K562 (cell line): ENCODE measurements at regions not wholly inside any gene's neighbourhood (a gene's known extent, or its start where the extent isn't known, plus 50 kb on each side); places are given as distances from the start of the nearest gene placed in this dataset.
A peak's percentile ranks its signal among the peaks of the same experiment; 100 is the strongest.
"Not testable (repeated sequence)": the region's sequence is repeated elsewhere in the genome, so short reads cannot be mapped to it uniquely, and the experiment has no call there.

Experiments
- ATAC-seq: fragments of 200-7000 bp; cut with Tn5 transposase; 3 replicates; pipeline ENCODE4 v1.9.1; 2020; ENCODE audit warnings: moderate library complexity
- BruUV-seq: library from RNA; stranded (reverse); fragments of 400-500 nt; replicated peaks from 2 replicates; lab custom pipeline; 2021; lab: Mats Ljungman, UMichigan
- CTCF ChIA-PET: fragments of 300-600 bp; formaldehyde crosslinking; extraction: SDS; loops from one replicate; lab custom pipeline; 2021; ENCODE audit warnings: low intra/inter-chr PET ratio; lab: Yijun Ruan, JAX
- POLR2A ChIA-PET: fragments of 300-600, 350-650 bp; sonication (Branson Sonifier 250); formaldehyde crosslinking; extraction: SDS; loops from one replicate; lab custom pipeline; 2021; ENCODE audit warnings: antibody characterized with exemption, inconsistent platforms; lab: Yijun Ruan, JAX
- DNase-seq, 4 experiments: peaks; one replicate each; pipeline versions ENCODE4 v3.0.0 to v3.0.0-alpha.2; 2011 to 2018; ENCODE audit warnings: low spot score in 3 of 4, mixed read lengths in 3 of 4; ENCODE audit errors: extremely low read depth in 1 of 4
- FAIRE-seq: peaks from 2 replicates; lab custom pipeline; 2011; peaks lifted over from hg19 to GRCh38; lab: Jason Lieb, UNC
- H2AFZ ChIP-seq: 2 replicates; pipeline ENCODE4 v1.6.0; 2011; ENCODE audit warnings: low read depth, low read length, control low read depth, inconsistent platforms
- H3K27ac ChIP-seq: fragments of 200-600 bp; 3 replicates; pipeline ENCODE4 v1.8.0; 2011; ENCODE audit warnings: low read depth, mild to moderate bottlenecking, control low read depth, inconsistent platforms, low read length, moderate library complexity, mixed read lengths; ENCODE audit errors: extremely low read depth
- H3K27me3 ChIP-seq, 2 experiments: fragments of 300-600 bp in 1 of 2; 2 replicates in 1 of 2; 3 replicates in 1 of 2; pipeline versions ENCODE4 v1.6.0 to v1.8.0; 2011; ENCODE audit warnings: inconsistent platforms in 2 of 2, low read length in 2 of 2, mild to moderate bottlenecking in 1 of 2, mixed read lengths in 1 of 2, moderate library complexity in 1 of 2; ENCODE audit not compliant: control insufficient read depth in 2 of 2, insufficient read depth in 2 of 2
- H3K36me3 ChIP-seq: fragments of 300-600 bp; 3 replicates; pipeline ENCODE4 v1.8.0; 2011; ENCODE audit warnings: mild to moderate bottlenecking, low read length, inconsistent platforms; ENCODE audit not compliant: control insufficient read depth, insufficient read depth
- H3K4me1 ChIP-seq, 2 experiments: fragments of 200-600 bp in 1 of 2; replicated peaks in 1 of 2; 2 replicates in 1 of 2; 3 replicates in 1 of 2; pipeline versions ENCODE4 v1.5.1 to v1.8.0; 2011; ENCODE audit warnings: inconsistent platforms in 2 of 2, low read length in 2 of 2, mild to moderate bottlenecking in 1 of 2, mixed read lengths in 1 of 2, moderate library complexity in 1 of 2; ENCODE audit not compliant: control insufficient read depth in 2 of 2, insufficient read depth in 2 of 2
- H3K4me2 ChIP-seq: 2 replicates; pipeline ENCODE4 v1.6.1; 2011; ENCODE audit warnings: low read length, control low read depth, inconsistent platforms, mixed read lengths; ENCODE audit not compliant: insufficient read depth
- H3K4me3 ChIP-seq: fragments of 200-600 bp; sonication (generic), shearing (Covaris generic); 2 replicates; pipeline ENCODE4 v1.5.1; 2016; ENCODE audit warnings: control low read depth, inconsistent platforms
- H3K79me2 ChIP-seq: fragments of 200-600 bp; 3 replicates; pipeline ENCODE4 v1.8.0; 2011; ENCODE audit warnings: low read length, inconsistent platforms; ENCODE audit not compliant: control insufficient read depth, insufficient read depth
- H3K9ac ChIP-seq, 2 experiments: 2 replicates each; pipeline versions ENCODE4 v1.6.0 to v1.6.1; 2011; ENCODE audit warnings: low read depth in 2 of 2, low read length in 2 of 2, control low read depth in 1 of 2, inconsistent platforms in 1 of 2, mild to moderate bottlenecking in 1 of 2, mixed read lengths in 1 of 2; ENCODE audit not compliant: insufficient read depth in 1 of 2
- H3K9me1 ChIP-seq: one replicate; pipeline ENCODE4 v1.6.0; 2011; ENCODE audit warnings: inconsistent platforms, mild to moderate bottlenecking, low read length, moderate library complexity; ENCODE audit not compliant: control insufficient read depth, insufficient read depth
- H3K9me3 ChIP-seq: replicated peaks from 2 replicates; pipeline ENCODE4 v1.5.1; 2011; ENCODE audit warnings: low read depth, low read length, inconsistent platforms; ENCODE audit not compliant: control insufficient read depth, insufficient read depth
- H4K20me1 ChIP-seq: replicated peaks from 2 replicates; pipeline ENCODE4 v1.6.1; 2011; ENCODE audit warnings: low read length, inconsistent platforms, mixed read lengths; ENCODE audit not compliant: control insufficient read depth, insufficient read depth
- C11orf30 ChIP-seq: fragments of 450-650 bp; IDR thresholded peaks from 2 replicates; pipeline ENCODE4 v1.6.1; 2016; ENCODE audit warnings: low read depth, mild to moderate bottlenecking
- MAFF ChIP-seq: IDR thresholded peaks from 2 replicates; pipeline ENCODE4 v1.6.1; 2012; ENCODE audit warnings: low read length, improper control_type of control experiment
- MAFG ChIP-seq: fragments of 450-650 bp; conservative IDR thresholded peaks from 2 replicates; pipeline ENCODE4 v1.6.1; 2016; ENCODE audit warnings: missing genetic modification characterization, missing compliant biosample characterization
- MAFK ChIP-seq: IDR thresholded peaks from 2 replicates; pipeline ENCODE4 v1.6.1; 2011; ENCODE audit warnings: low read length, improper control_type of control experiment
- ZNF316 ChIP-seq: fragments of 450-650 bp; IDR thresholded peaks from 2 replicates; pipeline ENCODE4 v1.6.1; 2016
- WGBS: fragments of 100-300 bp; shearing (Covaris generic); methylation state at CpG from one replicate; pipeline ENCODE4 v1.1.6; 2016; ENCODE audit warnings: low coverage, mixed read lengths; ENCODE audit not compliant: insufficient coverage; ENCODE audit errors: missing lambda C conversion rate; 5-methylcytosine and 5-hydroxymethylcytosine counted together
- in situ Hi-C: fragments of 300-500 bp; cut with MboI; formaldehyde crosslinking; loops from 4 replicates; pipeline ENCODE4 v1.15.0; 2018; ENCODE audit warnings: inconsistent platforms, mixed read lengths
- intact Hi-C: fragments of 100-400 bp; cut with micrococcal nuclease; formaldehyde crosslinking; loops from 2 replicates; pipeline ENCODE4 v1.14.2; 2022
- TF ChIP-seq, protein P1 (sequence below), 2 experiments: fragments of 450-650 bp; conservative IDR thresholded peaks; 2 replicates each; pipeline ENCODE4 v1.6.1; 2017; ENCODE audit warnings: mild to moderate bottlenecking in 2 of 2, moderate library complexity in 2 of 2

DNA sequence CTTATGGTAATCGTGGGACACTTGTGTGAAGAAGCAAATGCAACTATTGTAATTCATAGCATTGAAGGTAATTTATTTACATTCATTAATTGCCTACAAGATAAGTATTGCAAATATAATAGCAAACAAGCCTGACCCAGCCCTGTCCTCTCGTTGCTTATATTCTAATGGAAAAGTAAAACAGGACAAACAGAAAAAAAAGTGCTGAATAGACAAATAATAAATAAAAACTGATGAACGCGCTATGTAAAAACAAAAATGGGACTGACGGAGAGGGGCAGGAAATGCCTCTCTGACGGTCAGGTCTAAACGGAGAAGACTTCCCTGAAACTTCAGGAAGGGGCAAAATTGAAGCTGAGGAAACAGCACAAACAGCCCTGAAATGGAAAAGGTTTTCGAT is 284.9 kb upstream of the FRG1 start:
- H3K36me3 ChIP-seq, POLR2A ChIA-PET, H2AFZ ChIP-seq, H3K9me1 ChIP-seq, H4K20me1 ChIP-seq, H3K9me3 ChIP-seq, H3K9ac ChIP-seq, DNase-seq, FAIRE-seq, ATAC-seq, CTCF ChIA-PET, intact Hi-C loops, H3K27ac ChIP-seq, in situ Hi-C loops, BruUV-seq, H3K4me3 ChIP-seq, H3K79me2 ChIP-seq, H3K27me3 ChIP-seq, H3K4me1 ChIP-seq, H3K4me2 ChIP-seq: not testable (repeated sequence)
- TF ChIP-seq MAFF (peak; percentile 76; the same call in 1 of the 2 replicates), MAFK (peak; percentile 74), MAFG (peak; percentile 70), ZNF316 (peak; percentile 67), C11orf30 (peak; percentile 57; the same call in 1 of the 2 replicates)
- WGBS, result 2% methylated on average over 7 of the region's 8 CpGs

DNA sequence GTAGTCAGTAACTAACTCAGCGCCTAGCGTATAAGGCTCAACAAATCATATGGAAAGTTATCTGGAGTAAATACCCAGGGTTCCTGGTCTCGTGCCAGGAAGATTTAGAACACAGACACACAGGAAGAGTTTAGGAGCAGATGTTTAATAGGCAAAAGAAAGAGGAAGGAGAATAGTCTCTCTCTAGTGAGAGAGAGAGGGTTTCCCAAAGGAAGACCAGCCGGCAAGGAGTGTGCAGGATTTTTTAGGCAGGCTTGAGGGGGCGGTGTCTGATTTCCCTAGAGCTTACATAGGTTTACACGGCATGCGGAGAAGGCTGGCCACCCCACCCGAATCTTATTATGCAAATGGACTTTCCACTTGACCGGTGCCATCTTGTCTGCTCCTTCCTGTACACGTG is 284.0 kb upstream of the FRG1 start:
- no peak overlapping the region for H3K4me3 ChIP-seq
- FAIRE-seq (no peak), DNase-seq (no peak), ATAC-seq (no peak)
- ChIA-PET CTCF (no interaction called here), POLR2A (no interaction called here)
- 0% methylated on average over 6 of the region's 10 CpGs for WGBS
- H3K9ac ChIP-seq, result no peak overlapping the region
- no peaks in the 10 kb centered on the region for H3K27me3 ChIP-seq
- TF ChIP-seq, protein P1, sequence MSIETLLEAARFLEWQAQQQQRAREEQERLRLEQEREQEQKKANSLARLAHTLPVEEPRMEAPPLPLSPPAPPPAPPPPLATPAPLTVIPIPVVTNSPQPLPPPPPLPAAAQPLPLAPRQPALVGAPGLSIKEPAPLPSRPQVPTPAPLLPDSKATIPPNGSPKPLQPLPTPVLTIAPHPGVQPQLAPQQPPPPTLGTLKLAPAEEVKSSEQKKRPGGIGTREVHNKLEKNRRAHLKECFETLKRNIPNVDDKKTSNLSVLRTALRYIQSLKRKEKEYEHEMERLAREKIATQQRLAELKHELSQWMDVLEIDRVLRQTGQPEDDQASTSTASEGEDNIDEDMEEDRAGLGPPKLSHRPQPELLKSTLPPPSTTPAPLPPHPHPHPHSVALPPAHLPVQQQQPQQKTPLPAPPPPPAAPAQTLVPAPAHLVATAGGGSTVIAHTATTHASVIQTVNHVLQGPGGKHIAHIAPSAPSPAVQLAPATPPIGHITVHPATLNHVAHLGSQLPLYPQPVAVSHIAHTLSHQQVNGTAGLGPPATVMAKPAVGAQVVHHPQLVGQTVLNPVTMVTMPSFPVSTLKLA (conservative IDR thresholded peaks at IDR 0.05), result no peak
- H3K36me3 ChIP-seq, result no peaks in the 10 kb centered on the region
- no peaks in the 10 kb centered on the region for H3K79me2 ChIP-seq
- no peaks in the 10 kb centered on the region for H4K20me1 ChIP-seq
- intact Hi-C loops (no loop called here), in situ Hi-C loops (no loop called here)
- BruUV-seq, result no TSS peak
- no peaks in the 10 kb centered on the region for H3K4me1 ChIP-seq
- H3K27ac ChIP-seq, result no peak overlapping the region
- H2AFZ ChIP-seq, result no peak overlapping the region
- H3K9me3 ChIP-seq, result no peaks in the 10 kb centered on the region
- no peak overlapping the region for H3K4me2 ChIP-seq
- no peaks in the 10 kb centered on the region for H3K9me1 ChIP-seq
